Kidney (tissue), 13 donors: ENCODE measurements at regions not wholly inside any gene's neighbourhood (a gene's known extent, or its start where the extent isn't known, plus 50 kb on each side); places are given as distances from the start of the nearest gene placed in this dataset.

Experiments
- DNase-seq, 5 donors: peaks; one replicate each; pipeline ENCODE4 v3.0.0-alpha.2; 2013 to 2020
- FAIRE-seq: peaks from 2 replicates; lab custom pipeline; 2012; peaks lifted over from hg19 to GRCh38; lab: Jason Lieb, UNC
- H3K27ac ChIP-seq, 2 donors: one replicate each; pipeline ENCODE4 v1.7.0; 2013; ENCODE audit warnings: low read depth in 2 of 2, low read length in 2 of 2, inconsistent platforms in 1 of 2
- H3K27me3 ChIP-seq: one replicate; pipeline ENCODE4 v1.7.1; 2013; ENCODE audit warnings: low read length, inconsistent platforms; ENCODE audit not compliant: control insufficient read depth, insufficient read depth
- H3K36me3 ChIP-seq, 3 donors: one replicate each; pipeline versions ENCODE4 v1.7.0 to v1.7.1; 2013; ENCODE audit warnings: low read length in 3 of 3, control low read depth in 1 of 3, inconsistent platforms in 1 of 3; ENCODE audit not compliant: insufficient read depth in 3 of 3, control insufficient read depth in 2 of 3
- H3K4me1 ChIP-seq, 3 donors: one replicate each; pipeline versions ENCODE4 v1.7.0 to v1.7.1; 2013; ENCODE audit warnings: low read length in 3 of 3, inconsistent platforms in 1 of 3, low read depth in 1 of 3; ENCODE audit not compliant: control insufficient read depth in 2 of 3, insufficient read depth in 2 of 3
- H3K4me3 ChIP-seq, 3 donors: one replicate each; pipeline versions ENCODE4 v1.7.0 to v1.8.1; 2013; ENCODE audit warnings: low read length in 3 of 3, control low read depth in 1 of 3, inconsistent platforms in 1 of 3
- H3K9ac ChIP-seq, 3 donors: one replicate each; pipeline versions ENCODE4 v1.7.0 to v1.7.1; 2013; ENCODE audit warnings: low read length in 3 of 3, control low read depth in 1 of 3, inconsistent platforms in 1 of 3
- H3K9me3 ChIP-seq, 3 donors: one replicate each; pipeline versions ENCODE4 v1.7.0 to v1.7.1; 2013; ENCODE audit warnings: low read length in 3 of 3, control low read depth in 1 of 3, inconsistent platforms in 1 of 3; ENCODE audit not compliant: control insufficient read depth in 2 of 3, insufficient read depth in 1 of 3
- intact Hi-C: fragments of 100-400 bp; cut with DNase I; formaldehyde crosslinking; loops from one replicate; pipeline ENCODE4 v1.11.1; 2022
- TF ChIP-seq, protein P1 (sequence below): IDR thresholded peaks from 3 replicates; pipeline ENCODE4 v1.5.1; 2012; ENCODE audit warnings: mild to moderate bottlenecking, moderate library complexity, borderline replicate concordance; ENCODE audit not compliant: insufficient read depth; ENCODE audit errors: extremely low read depth
- donor health status: control.
- donor health status: control.
- donor health status: control.
- donor health status: control.
- donor health status: control.
- donor health status: DM: yes; HTN: yes; CAD: no.
- donor health status: Normal renal cell carcinoma (clear cell type).

DNA sequence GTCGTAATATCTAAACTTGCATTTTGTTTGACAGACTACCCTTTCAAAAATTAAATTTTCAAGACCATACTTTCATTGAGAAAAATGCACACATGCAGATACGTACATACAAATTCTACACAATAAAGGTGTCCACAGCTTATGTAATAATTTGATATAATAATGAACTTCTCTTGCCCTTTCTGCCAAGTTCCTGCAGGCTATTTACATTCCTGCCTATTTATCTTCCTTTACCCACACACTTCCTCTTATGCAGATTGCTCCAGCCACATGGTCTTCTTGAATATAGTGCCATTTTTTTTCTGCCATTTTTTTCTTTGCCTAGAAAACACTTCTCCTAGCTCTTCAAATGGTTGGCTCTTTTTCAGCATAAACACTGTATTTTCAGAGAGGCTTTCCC lies 826.9 kb upstream of the CDH8 start:
- intact Hi-C loops: no loop called here
- Histone ChIP-seq H3K27me3 (no peaks in the 10 kb centered on the region), H3K36me3 (no peaks in the 10 kb centered on the region), H3K4me3 (no peak overlapping the region), H3K9ac (no peak overlapping the region), H3K9me3 (no peaks in the 10 kb centered on the region), H3K4me1 (no peaks in the 10 kb centered on the region), H3K27ac (no peak overlapping the region)
- DNase-seq (no peak), FAIRE-seq (no peak)
- TF ChIP-seq, protein P1, sequence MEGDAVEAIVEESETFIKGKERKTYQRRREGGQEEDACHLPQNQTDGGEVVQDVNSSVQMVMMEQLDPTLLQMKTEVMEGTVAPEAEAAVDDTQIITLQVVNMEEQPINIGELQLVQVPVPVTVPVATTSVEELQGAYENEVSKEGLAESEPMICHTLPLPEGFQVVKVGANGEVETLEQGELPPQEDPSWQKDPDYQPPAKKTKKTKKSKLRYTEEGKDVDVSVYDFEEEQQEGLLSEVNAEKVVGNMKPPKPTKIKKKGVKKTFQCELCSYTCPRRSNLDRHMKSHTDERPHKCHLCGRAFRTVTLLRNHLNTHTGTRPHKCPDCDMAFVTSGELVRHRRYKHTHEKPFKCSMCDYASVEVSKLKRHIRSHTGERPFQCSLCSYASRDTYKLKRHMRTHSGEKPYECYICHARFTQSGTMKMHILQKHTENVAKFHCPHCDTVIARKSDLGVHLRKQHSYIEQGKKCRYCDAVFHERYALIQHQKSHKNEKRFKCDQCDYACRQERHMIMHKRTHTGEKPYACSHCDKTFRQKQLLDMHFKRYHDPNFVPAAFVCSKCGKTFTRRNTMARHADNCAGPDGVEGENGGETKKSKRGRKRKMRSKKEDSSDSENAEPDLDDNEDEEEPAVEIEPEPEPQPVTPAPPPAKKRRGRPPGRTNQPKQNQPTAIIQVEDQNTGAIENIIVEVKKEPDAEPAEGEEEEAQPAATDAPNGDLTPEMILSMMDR: no peak

DNA sequence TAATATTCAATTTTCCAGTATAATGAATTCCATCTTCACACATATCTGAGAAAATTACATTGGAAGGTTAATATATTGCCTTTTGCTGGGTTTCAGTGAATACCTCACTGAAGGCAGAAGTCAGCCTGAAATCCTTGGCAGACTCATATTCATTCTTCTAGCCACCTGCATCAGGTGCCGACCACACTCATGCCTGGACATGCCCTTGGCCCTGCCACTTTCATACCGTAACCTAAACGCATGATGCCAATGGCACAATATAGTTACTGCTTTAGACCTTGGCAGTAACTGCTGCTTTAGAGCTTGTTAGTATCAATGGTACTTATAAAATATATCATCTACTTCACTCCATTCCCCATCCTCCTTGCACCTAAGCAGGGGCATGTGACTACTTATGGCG lies 817.6 kb upstream of the CDH8 start:
- TF ChIP-seq, protein P1: no peak
- H3K9me3 ChIP-seq: no peaks in the 10 kb centered on the region
- H3K4me3 ChIP-seq: no peak overlapping the region
- FAIRE-seq (no peak), DNase-seq (no peak)
- no peaks in the 10 kb centered on the region for H3K27me3 ChIP-seq
- H3K27ac ChIP-seq: no peak overlapping the region
- H3K9ac ChIP-seq: no peak overlapping the region
- intact Hi-C loops: no loop called here
- H3K4me1 ChIP-seq: no peaks in the 10 kb centered on the region
- H3K36me3 ChIP-seq: no peaks in the 10 kb centered on the region

DNA sequence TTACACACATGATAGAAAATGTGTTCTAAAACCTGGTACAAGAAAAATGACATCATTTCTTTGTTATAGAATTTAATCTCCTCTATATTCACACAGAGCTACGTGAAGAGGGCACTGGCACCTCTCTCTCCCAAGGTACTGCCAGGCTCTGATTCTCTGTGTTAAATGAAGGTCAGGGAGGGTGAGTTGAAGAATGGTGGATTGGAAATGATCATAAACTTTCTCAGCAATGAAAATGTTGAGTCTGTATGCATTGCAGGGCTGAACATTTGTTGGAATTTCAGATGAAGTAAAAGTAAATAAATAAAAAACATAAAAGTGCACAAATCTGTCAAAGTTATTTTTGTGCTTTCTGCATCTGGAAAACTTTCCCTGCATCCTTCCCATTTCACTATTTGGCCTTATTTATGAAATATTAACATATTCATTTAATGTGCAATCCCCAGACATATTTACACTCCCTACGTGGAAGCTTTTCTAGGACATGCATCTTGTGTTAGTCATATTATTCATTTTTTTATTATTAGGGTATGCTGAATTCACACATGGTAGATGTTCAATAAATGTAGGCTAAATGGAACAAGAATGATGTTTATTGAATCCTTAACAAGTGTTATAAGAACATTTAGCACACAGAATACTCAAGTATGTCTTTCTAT lies 810.3 kb upstream of the CDH8 start:
- H3K4me3 ChIP-seq: no peak overlapping the region

More for the DNA sequence above, 810.3 kb upstream of the CDH8 start:
- H3K27me3 ChIP-seq: no peaks in the 10 kb centered on the region
- DNase-seq (no peak), FAIRE-seq (no peak)
- H3K9ac ChIP-seq: no peak overlapping the region
- intact Hi-C loops: no loop called here
- no peak overlapping the region for H3K27ac ChIP-seq
- H3K4me1 ChIP-seq: no peaks in the 10 kb centered on the region
- no peaks in the 10 kb centered on the region for H3K9me3 ChIP-seq
- no peaks in the 10 kb centered on the region for H3K36me3 ChIP-seq
- TF ChIP-seq, protein P1: no peak
